WTC11 (cell line): ENCODE measurements at regions not wholly inside any gene's neighbourhood (a gene's known extent, or its start where the extent isn't known, plus 50 kb on each side); places are given as distances from the start of the nearest gene placed in this dataset.

ENCODE experiments used
- SP1 ChIP-seq: sonication (generic); formaldehyde crosslinking; conservative IDR thresholded peaks from 2 replicates; pipeline ENCODE4 v1.8.1; 2022; ENCODE audit warnings: missing genetic modification reagents
- TF ChIP-seq, protein P1 (sequence below): fragments of 200-600 bp; IDR thresholded peaks from 2 replicates; pipeline ENCODE4 v1.8.0; 2022; ENCODE audit warnings: antibody characterized with exemption

DNA sequence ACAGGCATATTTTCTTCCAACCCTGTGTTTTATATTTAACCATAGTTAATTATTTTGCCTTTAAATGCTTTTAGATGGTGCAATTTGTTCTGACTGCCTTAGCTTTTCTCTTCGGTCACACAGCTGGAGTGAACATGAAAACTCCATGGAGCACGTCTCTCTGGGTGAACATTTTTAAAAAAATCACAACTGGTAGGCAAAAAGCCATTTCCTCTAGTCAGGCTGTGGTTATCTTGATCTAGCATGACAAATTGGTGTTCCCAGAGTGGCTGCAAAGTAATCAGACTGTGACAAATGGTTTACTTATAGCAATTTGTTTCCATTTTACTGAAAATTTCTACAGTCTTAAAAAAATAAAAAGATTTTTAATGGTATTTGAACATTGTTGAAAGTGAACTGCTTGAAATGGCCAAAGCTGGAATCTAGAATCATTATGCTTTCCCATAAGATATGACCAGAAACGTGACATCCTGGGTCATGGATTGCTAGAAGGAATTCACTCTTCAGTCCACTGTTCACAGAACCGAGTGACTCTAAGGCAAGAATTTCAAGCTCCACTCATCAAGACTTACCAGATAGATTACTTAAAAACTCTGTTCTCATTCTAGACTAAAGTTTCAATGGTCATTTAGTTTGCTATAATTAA, 703.6 kb downstream of the CPS1 start:
- TF ChIP-seq SP1 (CRISPR knock-in tag) = no peak
- TF ChIP-seq, protein P1, sequence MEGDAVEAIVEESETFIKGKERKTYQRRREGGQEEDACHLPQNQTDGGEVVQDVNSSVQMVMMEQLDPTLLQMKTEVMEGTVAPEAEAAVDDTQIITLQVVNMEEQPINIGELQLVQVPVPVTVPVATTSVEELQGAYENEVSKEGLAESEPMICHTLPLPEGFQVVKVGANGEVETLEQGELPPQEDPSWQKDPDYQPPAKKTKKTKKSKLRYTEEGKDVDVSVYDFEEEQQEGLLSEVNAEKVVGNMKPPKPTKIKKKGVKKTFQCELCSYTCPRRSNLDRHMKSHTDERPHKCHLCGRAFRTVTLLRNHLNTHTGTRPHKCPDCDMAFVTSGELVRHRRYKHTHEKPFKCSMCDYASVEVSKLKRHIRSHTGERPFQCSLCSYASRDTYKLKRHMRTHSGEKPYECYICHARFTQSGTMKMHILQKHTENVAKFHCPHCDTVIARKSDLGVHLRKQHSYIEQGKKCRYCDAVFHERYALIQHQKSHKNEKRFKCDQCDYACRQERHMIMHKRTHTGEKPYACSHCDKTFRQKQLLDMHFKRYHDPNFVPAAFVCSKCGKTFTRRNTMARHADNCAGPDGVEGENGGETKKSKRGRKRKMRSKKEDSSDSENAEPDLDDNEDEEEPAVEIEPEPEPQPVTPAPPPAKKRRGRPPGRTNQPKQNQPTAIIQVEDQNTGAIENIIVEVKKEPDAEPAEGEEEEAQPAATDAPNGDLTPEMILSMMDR = no peak
